SK-N-SH treated with all-trans-retinoic acid at 6 μM for 48 hours (cell line): ENCODE measurements at regions not wholly inside any gene's neighbourhood (a gene's known extent, or its start where the extent isn't known, plus 50 kb on each side); places are given as distances from the start of the nearest gene placed in this dataset.

Experiments
- ATAC-seq: fragments of 200-7000 bp; cut with Tn5 transposase; 3 replicates; pipeline ENCODE4 v1.9.1; 2020; ENCODE audit warnings: mild to moderate bottlenecking, moderate library complexity
- ARNTL ChIP-seq: fragments of 450-650 bp; formaldehyde crosslinking; IDR thresholded peaks from 2 replicates; pipeline ENCODE4 v1.5.0; 2020; ENCODE audit warnings: low read depth, mild to moderate bottlenecking, moderate library complexity, borderline replicate concordance
- BACH2 ChIP-seq: fragments of 250-450 bp; sonication (Bioruptor Pico); IDR thresholded peaks from 2 replicates; pipeline ENCODE4 v1.9.0; 2021; ENCODE audit warnings: mild to moderate bottlenecking, borderline replicate concordance
- CREB5 ChIP-seq: fragments of 250-450 bp; sonication (Bioruptor Pico); IDR thresholded peaks from 2 replicates; pipeline ENCODE4 v1.5.1; 2020; ENCODE audit warnings: low read depth, mild to moderate bottlenecking, moderate library complexity
- CSDC2 ChIP-seq: fragments of 250-450 bp; sonication (Bioruptor Pico); IDR thresholded peaks from 2 replicates; pipeline ENCODE4 v1.5.0; 2020; ENCODE audit warnings: mild to moderate bottlenecking, moderate library complexity
- CSRNP3 ChIP-seq: fragments of 250-450 bp; sonication (Bioruptor Pico); IDR thresholded peaks from 2 replicates; pipeline ENCODE4 v1.5.1; 2021; ENCODE audit warnings: mild to moderate bottlenecking, moderate library complexity
- ESRRG ChIP-seq: fragments of 250-450 bp; sonication (Bioruptor Pico); IDR thresholded peaks from 2 replicates; pipeline ENCODE4 v1.6.1; 2021; ENCODE audit warnings: mild to moderate bottlenecking
- GLIS3 ChIP-seq: fragments of 250-450 bp; sonication (Bioruptor Pico); IDR thresholded peaks from 2 replicates; pipeline ENCODE4 v1.5.0; 2020; ENCODE audit warnings: mild to moderate bottlenecking, moderate library complexity
- ISL1 ChIP-seq: fragments of 250-450 bp; sonication (Bioruptor Pico); IDR thresholded peaks from 2 replicates; pipeline ENCODE4 v2.1.2; 2022; ENCODE audit warnings: mild to moderate bottlenecking, moderate library complexity
- OSR1 ChIP-seq: fragments of 250-450 bp; sonication (Bioruptor Pico); IDR thresholded peaks from 2 replicates; pipeline ENCODE4 v1.8.0; 2022; ENCODE audit warnings: moderate library complexity, mild to moderate bottlenecking, inconsistent platforms
- PATZ1 ChIP-seq: fragments of 250-450 bp; sonication (Bioruptor Pico); IDR thresholded peaks from 2 replicates; pipeline ENCODE4 v1.8.0; 2020; ENCODE audit warnings: mild to moderate bottlenecking, moderate library complexity, borderline replicate concordance
- POU6F1 ChIP-seq: fragments of 250-450 bp; sonication (Bioruptor Pico); IDR thresholded peaks from 2 replicates; pipeline ENCODE4 v1.8.0; 2021; ENCODE audit warnings: low read depth, mild to moderate bottlenecking, moderate library complexity, borderline replicate concordance
- PPARA ChIP-seq: fragments of 250-450 bp; sonication (Bioruptor Pico); IDR thresholded peaks from 2 replicates; pipeline ENCODE4 v1.5.0; 2020; ENCODE audit warnings: mild to moderate bottlenecking, borderline replicate concordance
- RARB ChIP-seq: fragments of 250-450 bp; sonication (Bioruptor Pico); IDR thresholded peaks from 2 replicates; pipeline ENCODE4 v1.8.0; 2021; ENCODE audit warnings: mild to moderate bottlenecking, moderate library complexity
- SNAI2 ChIP-seq: fragments of 250-450 bp; sonication (Bioruptor Pico); IDR thresholded peaks from 2 replicates; pipeline ENCODE4 v1.5.0; 2020; ENCODE audit warnings: mild to moderate bottlenecking, moderate library complexity
- TCF4 ChIP-seq: fragments of 250-450 bp; sonication (Bioruptor Pico); IDR thresholded peaks from 2 replicates; pipeline ENCODE4 v1.8.0; 2021; ENCODE audit warnings: mild to moderate bottlenecking, moderate library complexity, borderline replicate concordance
- TOX ChIP-seq: fragments of 250-450 bp; sonication (Bioruptor Pico); IDR thresholded peaks from 2 replicates; pipeline ENCODE4 v1.8.0; 2021; ENCODE audit warnings: mild to moderate bottlenecking, moderate library complexity, borderline replicate concordance
- TSHZ2 ChIP-seq: fragments of 250-450 bp; sonication (Bioruptor Pico); IDR thresholded peaks from 2 replicates; pipeline ENCODE4 v1.5.0; 2020; ENCODE audit warnings: mild to moderate bottlenecking, moderate library complexity
- ZC3H10 ChIP-seq: fragments of 250-450 bp; sonication (Bioruptor Pico); IDR thresholded peaks from 2 replicates; pipeline ENCODE4 v1.5.1; 2021; ENCODE audit warnings: mild to moderate bottlenecking, moderate library complexity
- ZFP3 ChIP-seq: fragments of 250-450 bp; sonication (Bioruptor Pico); IDR thresholded peaks from 2 replicates; pipeline ENCODE4 v1.5.0; 2020; ENCODE audit warnings: mild to moderate bottlenecking, moderate library complexity
- ZNF565 ChIP-seq: fragments of 450-650 bp; formaldehyde crosslinking; conservative IDR thresholded peaks from 2 replicates; pipeline ENCODE4 v1.5.0; 2020; ENCODE audit warnings: low read depth, mild to moderate bottlenecking, moderate library complexity
- ZNF70 ChIP-seq: fragments of 450-650 bp; formaldehyde crosslinking; IDR thresholded peaks from 2 replicates; pipeline ENCODE4 v1.5.0; 2020; ENCODE audit warnings: mild to moderate bottlenecking, moderate library complexity
- ZNF8 ChIP-seq: fragments of 450-650 bp; formaldehyde crosslinking; IDR thresholded peaks from 2 replicates; pipeline ENCODE4 v1.5.0; 2020; ENCODE audit warnings: mild to moderate bottlenecking, moderate library complexity

GRCh38 chr9:30757723-30758122 lies 1626.7 kb upstream of the ACO1 start:
- TF ChIP-seq ZFP3 (CRISPR knock-in tag) (no peak), ZC3H10 (no peak), POU6F1 (no peak), ZNF70 (CRISPR knock-in tag) (no peak), ZNF565 (CRISPR knock-in tag) (no peak), ARNTL (CRISPR knock-in tag) (no peak), TOX (no peak), ZNF8 (CRISPR knock-in tag) (no peak), PATZ1 (CRISPR knock-in tag) (no peak), ESRRG (CRISPR knock-in tag) (no peak), ISL1 (CRISPR knock-in tag) (no peak), TSHZ2 (CRISPR knock-in tag) (no peak), CSDC2 (no peak), PPARA (CRISPR knock-in tag) (no peak), BACH2 (CRISPR knock-in tag) (no peak), SNAI2 (no peak), GLIS3 (CRISPR knock-in tag) (no peak)
- no peak for ATAC-seq

- ATAC-seq, result no peak
- no peak for TF ChIP-seq RARB (CRISPR knock-in tag)
- no peak for TF ChIP-seq CSRNP3 (CRISPR knock-in tag)
- no peak for TF ChIP-seq TOX
- no peak for TF ChIP-seq CSDC2
- no peak for TF ChIP-seq ZNF70 (CRISPR knock-in tag)
- no peak for TF ChIP-seq BACH2 (CRISPR knock-in tag)
- TF ChIP-seq SNAI2, result no peak
- TF ChIP-seq GLIS3 (CRISPR knock-in tag), result no peak
- TF ChIP-seq POU6F1, result no peak
- no peak for TF ChIP-seq OSR1 (CRISPR knock-in tag)
- TF ChIP-seq PATZ1 (CRISPR knock-in tag), result no peak
- TF ChIP-seq PPARA (CRISPR knock-in tag), result no peak
- TF ChIP-seq CREB5, result no peak
- no peak for TF ChIP-seq ZC3H10
- no peak for TF ChIP-seq ZFP3 (CRISPR knock-in tag)
- no peak for TF ChIP-seq ZNF8 (CRISPR knock-in tag)
- no peak for TF ChIP-seq ISL1 (CRISPR knock-in tag)
- TF ChIP-seq TSHZ2 (CRISPR knock-in tag), result no peak
- no peak for TF ChIP-seq ARNTL (CRISPR knock-in tag)
- TF ChIP-seq TCF4, result no peak
These were observed 1625.6 kb upstream of the ACO1 start for GRCh38 chr9:30758726-30759446.
